K562 (cell line): ENCODE measurements at regions not wholly inside any gene's neighbourhood (a gene's known extent, or its start where the extent isn't known, plus 50 kb on each side); places are given as distances from the start of the nearest gene placed in this dataset.

Experiments used
- ATAC-seq: fragments of 200-7000 bp; cut with Tn5 transposase; 3 replicates; pipeline ENCODE4 v1.9.1; 2020; ENCODE audit warnings: moderate library complexity
- BruUV-seq: library from RNA; stranded (reverse); fragments of 400-500 nt; replicated peaks from 2 replicates; lab custom pipeline; 2021; lab: Mats Ljungman, UMichigan
- CTCF ChIA-PET: fragments of 300-600 bp; formaldehyde crosslinking; extraction: SDS; loops from one replicate; lab custom pipeline; 2021; ENCODE audit warnings: low intra/inter-chr PET ratio; lab: Yijun Ruan, JAX
- POLR2A ChIA-PET: fragments of 300-600, 350-650 bp; sonication (Branson Sonifier 250); formaldehyde crosslinking; extraction: SDS; loops from one replicate; lab custom pipeline; 2021; ENCODE audit warnings: antibody characterized with exemption, inconsistent platforms; lab: Yijun Ruan, JAX
- DNase-seq, 4 experiments: peaks; one replicate each; pipeline versions ENCODE4 v3.0.0 to v3.0.0-alpha.2; 2011 to 2018; ENCODE audit warnings: low spot score in 3 of 4, mixed read lengths in 3 of 4; ENCODE audit errors: extremely low read depth in 1 of 4
- FAIRE-seq: peaks from 2 replicates; lab custom pipeline; 2011; peaks lifted over from hg19 to GRCh38; lab: Jason Lieb, UNC
- H2AFZ ChIP-seq: 2 replicates; pipeline ENCODE4 v1.6.0; 2011; ENCODE audit warnings: low read depth, low read length, control low read depth, inconsistent platforms
- H3K27ac ChIP-seq: fragments of 200-600 bp; 3 replicates; pipeline ENCODE4 v1.8.0; 2011; ENCODE audit warnings: low read depth, mild to moderate bottlenecking, control low read depth, inconsistent platforms, low read length, moderate library complexity, mixed read lengths; ENCODE audit errors: extremely low read depth
- H3K27me3 ChIP-seq, 2 experiments: fragments of 300-600 bp in 1 of 2; 2 replicates in 1 of 2; 3 replicates in 1 of 2; pipeline versions ENCODE4 v1.6.0 to v1.8.0; 2011; ENCODE audit warnings: inconsistent platforms in 2 of 2, low read length in 2 of 2, mild to moderate bottlenecking in 1 of 2, mixed read lengths in 1 of 2, moderate library complexity in 1 of 2; ENCODE audit not compliant: control insufficient read depth in 2 of 2, insufficient read depth in 2 of 2
- H3K36me3 ChIP-seq: fragments of 300-600 bp; 3 replicates; pipeline ENCODE4 v1.8.0; 2011; ENCODE audit warnings: mild to moderate bottlenecking, low read length, inconsistent platforms; ENCODE audit not compliant: control insufficient read depth, insufficient read depth
- H3K4me1 ChIP-seq, 2 experiments: fragments of 200-600 bp in 1 of 2; replicated peaks in 1 of 2; 2 replicates in 1 of 2; 3 replicates in 1 of 2; pipeline versions ENCODE4 v1.5.1 to v1.8.0; 2011; ENCODE audit warnings: inconsistent platforms in 2 of 2, low read length in 2 of 2, mild to moderate bottlenecking in 1 of 2, mixed read lengths in 1 of 2, moderate library complexity in 1 of 2; ENCODE audit not compliant: control insufficient read depth in 2 of 2, insufficient read depth in 2 of 2
- H3K4me2 ChIP-seq: 2 replicates; pipeline ENCODE4 v1.6.1; 2011; ENCODE audit warnings: low read length, control low read depth, inconsistent platforms, mixed read lengths; ENCODE audit not compliant: insufficient read depth
- H3K4me3 ChIP-seq: fragments of 200-600 bp; sonication (generic), shearing (Covaris generic); 2 replicates; pipeline ENCODE4 v1.5.1; 2016; ENCODE audit warnings: control low read depth, inconsistent platforms
- H3K79me2 ChIP-seq: fragments of 200-600 bp; 3 replicates; pipeline ENCODE4 v1.8.0; 2011; ENCODE audit warnings: low read length, inconsistent platforms; ENCODE audit not compliant: control insufficient read depth, insufficient read depth
- H3K9ac ChIP-seq, 2 experiments: 2 replicates each; pipeline versions ENCODE4 v1.6.0 to v1.6.1; 2011; ENCODE audit warnings: low read depth in 2 of 2, low read length in 2 of 2, control low read depth in 1 of 2, inconsistent platforms in 1 of 2, mild to moderate bottlenecking in 1 of 2, mixed read lengths in 1 of 2; ENCODE audit not compliant: insufficient read depth in 1 of 2
- H3K9me1 ChIP-seq: one replicate; pipeline ENCODE4 v1.6.0; 2011; ENCODE audit warnings: inconsistent platforms, mild to moderate bottlenecking, low read length, moderate library complexity; ENCODE audit not compliant: control insufficient read depth, insufficient read depth
- H3K9me3 ChIP-seq: replicated peaks from 2 replicates; pipeline ENCODE4 v1.5.1; 2011; ENCODE audit warnings: low read depth, low read length, inconsistent platforms; ENCODE audit not compliant: control insufficient read depth, insufficient read depth
- H4K20me1 ChIP-seq: replicated peaks from 2 replicates; pipeline ENCODE4 v1.6.1; 2011; ENCODE audit warnings: low read length, inconsistent platforms, mixed read lengths; ENCODE audit not compliant: control insufficient read depth, insufficient read depth
- MYC ChIP-seq, 2 experiments: fragments of 250-450 bp in 1 of 2; sonication (Bioruptor Pico) in 1 of 2; IDR thresholded peaks; 2 replicates each; pipeline versions ENCODE4 v1.5.1 to v1.6.1; 2012 to 2021; ENCODE audit warnings: low read depth in 2 of 2, borderline replicate concordance in 1 of 2, improper control_type of control experiment in 1 of 2, low read length in 1 of 2, mild to moderate bottlenecking in 1 of 2, moderate library complexity in 1 of 2
- SNRNP70 ChIP-seq: fragments of 200-400 bp; formaldehyde crosslinking; optimal IDR thresholded peaks from 2 replicates; pipeline ENCODE3; 2017; ENCODE audit warnings: low read depth, low read length
- TBP ChIP-seq: optimal IDR thresholded peaks from 2 replicates; pipeline ENCODE3; 2011; ENCODE audit warnings: low read depth, low read length, improper control_type of control experiment
- ZNF146 ChIP-seq: IDR thresholded peaks from one replicate; pipeline ENCODE4 v1.6.1; 2018; ENCODE audit warnings: missing compliant biosample characterization; ENCODE audit not compliant: unreplicated experiment
- ZNF398 ChIP-seq: fragments of 250-450 bp; sonication (Bioruptor Pico); IDR thresholded peaks from 2 replicates; pipeline ENCODE4 v1.8.0; 2021; ENCODE audit warnings: moderate library complexity, mild to moderate bottlenecking, inconsistent platforms
- ZNF518B ChIP-seq: fragments of 250-450 bp; sonication (Bioruptor Pico); IDR thresholded peaks from 2 replicates; pipeline ENCODE4 v1.5.0; 2021; ENCODE audit warnings: mild to moderate bottlenecking, moderate library complexity
- WGBS: fragments of 100-300 bp; shearing (Covaris generic); methylation state at CpG from one replicate; pipeline ENCODE4 v1.1.6; 2016; ENCODE audit warnings: low coverage, mixed read lengths; ENCODE audit not compliant: insufficient coverage; ENCODE audit errors: missing lambda C conversion rate; 5-methylcytosine and 5-hydroxymethylcytosine counted together
- in situ Hi-C: fragments of 300-500 bp; cut with MboI; formaldehyde crosslinking; loops from 4 replicates; pipeline ENCODE4 v1.15.0; 2018; ENCODE audit warnings: inconsistent platforms, mixed read lengths
- intact Hi-C: fragments of 100-400 bp; cut with micrococcal nuclease; formaldehyde crosslinking; loops from 2 replicates; pipeline ENCODE4 v1.14.2; 2022
- TF ChIP-seq, protein P1 (sequence below): sonication (generic); formaldehyde crosslinking; IDR thresholded peaks from 2 replicates; pipeline ENCODE4 v1.8.0; 2022; ENCODE audit warnings: missing genetic modification reagents, mild to moderate bottlenecking, borderline replicate concordance

GRCh38 chr5:162786234-162786633, 651.2 kb upstream of the CCNG1 start:
- intact Hi-C loops (no loop called here), in situ Hi-C loops (no loop called here)
- Histone ChIP-seq H3K27ac (no peak overlapping the region), H3K4me3 (no peak overlapping the region), H3K9ac (no peak overlapping the region), H3K79me2 (no peaks in the 10 kb centered on the region), H3K9me3 (no peaks in the 10 kb centered on the region), H3K36me3 (no peaks in the 10 kb centered on the region), H3K4me2 (no peak overlapping the region), H3K27me3 (no peaks in the 10 kb centered on the region), H3K4me1 (no peaks in the 10 kb centered on the region), H3K9me1 (no peaks in the 10 kb centered on the region), H4K20me1 (no peaks in the 10 kb centered on the region), H2AFZ (no peak overlapping the region)
- CTCF ChIA-PET, result no interaction called here
- POLR2A ChIA-PET, result no interaction called here
- ATAC-seq, result no peak
- BruUV-seq, result no TSS peak
- FAIRE-seq, result no peak
- 0% methylated on average over 1 of the region's 1 CpG for WGBS
- no peak for DNase-seq
- no peak for TF ChIP-seq SNRNP70
- no peak for TF ChIP-seq TBP
- TF ChIP-seq, protein P1, sequence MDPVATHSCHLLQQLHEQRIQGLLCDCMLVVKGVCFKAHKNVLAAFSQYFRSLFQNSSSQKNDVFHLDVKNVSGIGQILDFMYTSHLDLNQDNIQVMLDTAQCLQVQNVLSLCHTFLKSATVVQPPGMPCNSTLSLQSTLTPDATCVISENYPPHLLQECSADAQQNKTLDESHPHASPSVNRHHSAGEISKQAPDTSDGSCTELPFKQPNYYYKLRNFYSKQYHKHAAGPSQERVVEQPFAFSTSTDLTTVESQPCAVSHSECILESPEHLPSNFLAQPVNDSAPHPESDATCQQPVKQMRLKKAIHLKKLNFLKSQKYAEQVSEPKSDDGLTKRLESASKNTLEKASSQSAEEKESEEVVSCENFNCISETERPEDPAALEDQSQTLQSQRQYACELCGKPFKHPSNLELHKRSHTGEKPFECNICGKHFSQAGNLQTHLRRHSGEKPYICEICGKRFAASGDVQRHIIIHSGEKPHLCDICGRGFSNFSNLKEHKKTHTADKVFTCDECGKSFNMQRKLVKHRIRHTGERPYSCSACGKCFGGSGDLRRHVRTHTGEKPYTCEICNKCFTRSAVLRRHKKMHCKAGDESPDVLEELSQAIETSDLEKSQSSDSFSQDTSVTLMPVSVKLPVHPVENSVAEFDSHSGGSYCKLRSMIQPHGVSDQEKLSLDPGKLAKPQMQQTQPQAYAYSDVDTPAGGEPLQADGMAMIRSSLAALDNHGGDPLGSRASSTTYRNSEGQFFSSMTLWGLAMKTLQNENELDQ (CRISPR knock-in tag), result no peak

GRCh38 chr5:162796507-162796906, 640.9 kb upstream of the CCNG1 start:
- no peak overlapping the region for H3K4me3 ChIP-seq
- H2AFZ ChIP-seq, result no peak overlapping the region
- H3K9me3 ChIP-seq, result no peaks in the 10 kb centered on the region; the same call in 1 of the 2 replicates
- no peak overlapping the region for H3K9ac ChIP-seq
- intact Hi-C loops (no loop called here), in situ Hi-C loops (no loop called here)
- no peak overlapping the region for H3K4me2 ChIP-seq
- no peaks in the 10 kb centered on the region for H3K79me2 ChIP-seq
- WGBS, result 0% methylated on average over 3 of the region's 3 CpGs
- BruUV-seq, result no TSS peak
- H3K27ac ChIP-seq, result no peak overlapping the region
- DNase-seq (no peak), FAIRE-seq (no peak), ATAC-seq (no peak)
- H4K20me1 ChIP-seq, result no peaks in the 10 kb centered on the region
- ChIA-PET CTCF (no interaction called here), POLR2A (no interaction called here)
- H3K36me3 ChIP-seq, result no peaks in the 10 kb centered on the region
- no peaks in the 10 kb centered on the region for H3K4me1 ChIP-seq
- H3K9me1 ChIP-seq, result no peaks in the 10 kb centered on the region
- no peaks in the 10 kb centered on the region for H3K27me3 ChIP-seq
- TF ChIP-seq MYC (IDR thresholded peaks at IDR 0.05; ENCODE audit: low read depth, low read length) (no peak), MYC (CRISPR knock-in tag; IDR thresholded peaks at IDR 0.05; ENCODE audit: borderline replicate concordance, low read depth) (no peak), ZNF398 (no peak), ZNF146 (CRISPR knock-in tag) (no peak), ZNF518B (CRISPR knock-in tag) (no peak)
